SK-N-SH (cell line): ENCODE measurements at regions not wholly inside any gene's neighbourhood (a gene's known extent, or its start where the extent isn't known, plus 50 kb on each side); places are given as distances from the start of the nearest gene placed in this dataset.

Source experiments
- CTCF ChIA-PET: fragments of 300-600, 350-600 bp; formaldehyde crosslinking; extraction: SDS; loops from one replicate; lab custom pipeline; 2021; lab: Yijun Ruan, JAX
- POLR2A ChIA-PET: fragments of 350-600 bp; sonication (Branson Sonifier 250); formaldehyde crosslinking; extraction: SDS; loops from one replicate; lab custom pipeline; 2020; ENCODE audit warnings: antibody characterized with exemption, inconsistent platforms; lab: Yijun Ruan, JAX
- DNase-seq: peaks from one replicate; pipeline ENCODE4 v3.0.0; 2012
- H2AFZ ChIP-seq: fragments of 200-600 bp; sonication (generic); 2 replicates; pipeline ENCODE4 v1.8.1; 2016; ENCODE audit warnings: antibody characterized with exemption, mild to moderate bottlenecking, low read depth
- H3F3A ChIP-seq: fragments of 200-600 bp; sonication (generic); replicated peaks from 2 replicates; pipeline ENCODE3; 2016; ENCODE audit warnings: antibody characterized with exemption, mild to moderate bottlenecking; ENCODE audit not compliant: insufficient read depth
- H3K27ac ChIP-seq, 2 experiments: fragments of 200-500 bp in 1 of 2; fragments of 200-600 bp in 1 of 2; sonication (Bioruptor generic) in 1 of 2; sonication (generic), shearing (Covaris generic) in 1 of 2; 2 replicates each; pipeline versions ENCODE4 v1.5.1 to v1.6.1; 2014 to 2016; ENCODE audit warnings: low read depth in 2 of 2, inconsistent platforms in 1 of 2, low read length in 1 of 2, mild to moderate bottlenecking in 1 of 2, mixed read lengths in 1 of 2
- H3K27me3 ChIP-seq: fragments of 200-600 bp; sonication (generic), shearing (Covaris generic); 2 replicates; pipeline ENCODE4 v1.6.1; 2016; ENCODE audit warnings: mixed run types; ENCODE audit not compliant: insufficient read depth
- H3K36me3 ChIP-seq, 2 experiments: fragments of 200-500 bp in 1 of 2; fragments of 200-600 bp in 1 of 2; sonication (Bioruptor generic) in 1 of 2; sonication (generic) in 1 of 2; replicated peaks in 1 of 2; 2 replicates each; pipeline versions ENCODE3 to v1.5.1; 2014 to 2016; ENCODE audit warnings: low read length in 1 of 2, mild to moderate bottlenecking in 1 of 2; ENCODE audit not compliant: insufficient read depth in 2 of 2, control insufficient read depth in 1 of 2
- H3K4me1 ChIP-seq, 2 experiments: fragments of 200-500 bp in 1 of 2; fragments of 200-600 bp in 1 of 2; sonication (Bioruptor generic) in 1 of 2; sonication (generic), shearing (Covaris generic) in 1 of 2; 2 replicates each; pipeline versions ENCODE4 v1.5.1 to v1.6.1; 2014 to 2016; ENCODE audit warnings: low read depth in 1 of 2, low read length in 1 of 2, mixed run types in 1 of 2; ENCODE audit not compliant: insufficient read depth in 2 of 2, control insufficient read depth in 1 of 2
- H3K4me2 ChIP-seq: fragments of 200-600 bp; sonication (generic), shearing (Covaris generic); 2 replicates; pipeline ENCODE4 v1.6.1; 2017; ENCODE audit warnings: mixed run types
- H3K4me3 ChIP-seq, 2 experiments: fragments of 200-500 bp in 1 of 2; fragments of 200-600 bp in 1 of 2; sonication (Bioruptor generic) in 1 of 2; sonication (generic), shearing (Covaris generic) in 1 of 2; 2 replicates each; pipeline versions ENCODE4 v1.5.1 to v1.8.1; 2014 to 2016; ENCODE audit warnings: low read depth in 2 of 2, inconsistent platforms in 1 of 2, low read length in 1 of 2, mild to moderate bottlenecking in 1 of 2, mixed read lengths in 1 of 2, moderate library complexity in 1 of 2
- H3K79me2 ChIP-seq: fragments of 200-600 bp; sonication (generic); 2 replicates; pipeline ENCODE4 v1.8.1; 2017; ENCODE audit warnings: mild to moderate bottlenecking; ENCODE audit not compliant: insufficient read depth
- H3K9ac ChIP-seq: fragments of 200-600 bp; sonication (generic); 2 replicates; pipeline ENCODE4 v1.6.1; 2017; ENCODE audit warnings: mixed run types
- H3K9me2 ChIP-seq: fragments of 200-600 bp; sonication (generic); 2 replicates; pipeline ENCODE4 v1.6.1; 2017; ENCODE audit warnings: mixed run types
- H3K9me3 ChIP-seq: fragments of 200-600 bp; sonication (generic); 2 replicates; pipeline ENCODE4 v1.6.1; 2017; ENCODE audit warnings: mixed run types, mild to moderate bottlenecking, moderate library complexity
- H4K20me1 ChIP-seq: fragments of 200-600 bp; sonication (generic); 2 replicates; pipeline ENCODE4 v1.6.1; 2017; ENCODE audit warnings: mild to moderate bottlenecking, mixed run types; ENCODE audit not compliant: insufficient read depth
- EZH2phosphoT487 ChIP-seq: fragments of 200-600 bp; sonication (generic); IDR thresholded peaks from 2 replicates; pipeline ENCODE4 v1.6.1; 2017; ENCODE audit warnings: low read depth, mixed run types, mild to moderate bottlenecking, antibody characterized with exemption, moderate library complexity, borderline replicate concordance
- FOSL2 ChIP-seq: IDR thresholded peaks from 2 replicates; pipeline ENCODE4 v1.4.0; 2012; ENCODE audit warnings: low read depth, mild to moderate bottlenecking, moderate library complexity, borderline replicate concordance
- FOXJ3 ChIP-seq: sonication (generic); formaldehyde crosslinking; IDR thresholded peaks from 2 replicates; pipeline ENCODE4 v1.5.1; 2020; ENCODE audit warnings: mild to moderate bottlenecking, missing genetic modification reagents
- GATA2 ChIP-seq: sonication (generic); formaldehyde crosslinking; IDR thresholded peaks from 2 replicates; pipeline ENCODE4 v1.5.0; 2020; ENCODE audit warnings: mild to moderate bottlenecking, missing genetic modification reagents
- JUND ChIP-seq: IDR thresholded peaks from 2 replicates; pipeline ENCODE4 v1.4.0; 2012
- MEF2A ChIP-seq: IDR thresholded peaks from 2 replicates; pipeline ENCODE4 v1.4.0; 2012; ENCODE audit warnings: low read depth, borderline replicate concordance
- MXI1 ChIP-seq: IDR thresholded peaks from 2 replicates; pipeline ENCODE4 v1.6.1; 2012; ENCODE audit warnings: mild to moderate bottlenecking, low read depth, low read length, improper control_type of control experiment
- NRF1 ChIP-seq: IDR thresholded peaks from 2 replicates; pipeline ENCODE4 v1.6.1; 2012; ENCODE audit warnings: low read depth, mild to moderate bottlenecking, low read length
- POLR2AphosphoS5 ChIP-seq: IDR thresholded peaks from 2 replicates; pipeline ENCODE4 v1.6.1; 2012; ENCODE audit warnings: low read depth, low read length
- RCOR1 ChIP-seq: fragments of 150-350 bp; IDR thresholded peaks from 2 replicates; pipeline ENCODE4 v1.6.1; 2017; ENCODE audit warnings: antibody characterized with exemption, low read length
- RFX5 ChIP-seq: IDR thresholded peaks from 2 replicates; pipeline ENCODE4 v1.6.1; 2012; ENCODE audit warnings: mild to moderate bottlenecking, improper control_type of control experiment, low read length
- SIN3A ChIP-seq: IDR thresholded peaks from 2 replicates; pipeline ENCODE4 v1.6.1; 2012; ENCODE audit warnings: low read depth, mild to moderate bottlenecking, low read length, moderate library complexity, borderline replicate concordance
- SMC3 ChIP-seq: IDR thresholded peaks from 2 replicates; pipeline ENCODE4 v1.6.1; 2012; ENCODE audit warnings: low read depth, low read length, improper control_type of control experiment
- WGBS: methylation state at CpG from one replicate; pipeline ENCODE4 v1.1.6; 2017; ENCODE audit warnings: low lambda C conversion rate; 5-methylcytosine and 5-hydroxymethylcytosine counted together

GRCh38 chr14:94857950-94858349 is 88.0 kb upstream of the GSC start:
- no peaks in the 10 kb centered on the region for H3K9me3 ChIP-seq
- no peak for TF ChIP-seq NRF1
- no peak for TF ChIP-seq SMC3
- no peak for TF ChIP-seq FOSL2
- TF ChIP-seq RCOR1 = no peak
- no peak for TF ChIP-seq RFX5
- TF ChIP-seq MXI1 = no peak
- TF ChIP-seq MEF2A = no peak
- no peak for TF ChIP-seq FOXJ3 (CRISPR knock-in tag)
- TF ChIP-seq JUND = no peak
- TF ChIP-seq EZH2phosphoT487 = no peak
- TF ChIP-seq, all 33 proteins: peak for 0
- Histone ChIP-seq H3K9me2 (no peaks in the 10 kb centered on the region), H3K27ac (no peak overlapping the region), H4K20me1 (no peaks in the 10 kb centered on the region), H3K4me3 (no peak overlapping the region), H3K79me2 (no peaks in the 10 kb centered on the region), H3K27me3 (no peaks in the 10 kb centered on the region; the same call in 1 of the 2 replicates), H3K4me1 (no peaks in the 10 kb centered on the region), H3K9ac (no peak overlapping the region), H2AFZ (no peak overlapping the region), H3F3A (no peaks in the 10 kb centered on the region), H3K4me2 (no peak overlapping the region), H3K36me3 (no peaks in the 10 kb centered on the region)
- 50% methylated on average over 4 of the region's 5 CpGs for WGBS
- CTCF ChIA-PET = no interaction called here
- POLR2A ChIA-PET = no interaction called here
- no peak for DNase-seq

DNA sequence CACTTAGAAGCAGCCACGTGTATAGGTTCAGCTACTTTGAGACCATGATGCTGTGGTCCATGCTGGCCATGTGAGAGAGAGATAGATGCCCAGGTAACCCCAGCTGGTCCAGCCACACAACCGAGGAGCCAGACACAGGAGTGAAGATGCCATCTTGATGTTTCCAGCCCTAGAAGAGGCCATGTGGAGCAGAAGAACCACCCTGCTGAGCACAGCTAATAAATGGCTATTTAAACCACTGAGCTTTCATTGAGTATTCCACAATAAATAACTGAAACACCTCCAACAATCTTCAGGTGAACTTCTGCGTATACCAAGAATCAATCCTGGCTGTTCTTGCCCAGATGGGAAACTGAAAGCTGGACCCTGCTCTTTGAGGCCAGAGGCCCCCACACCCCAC is 84.0 kb upstream of the GSC start:
- CTCF ChIA-PET = no interaction called here
- 10% methylated on average over 3 of the region's 3 CpGs for WGBS
- Histone ChIP-seq H2AFZ (no peak overlapping the region), H3K4me3 (no peak overlapping the region), H3K9me2 (no peaks in the 10 kb centered on the region), H3K79me2 (no peaks in the 10 kb centered on the region), H3K27ac (no peak overlapping the region), H3K27me3 (no peaks in the 10 kb centered on the region; the same call in 1 of the 2 replicates), H3K9me3 (no peaks in the 10 kb centered on the region), H3K9ac (no peak overlapping the region), H3F3A (no peaks in the 10 kb centered on the region), H4K20me1 (no peaks in the 10 kb centered on the region), H3K36me3 (no peaks in the 10 kb centered on the region), H3K4me1 (peaks cover 0 to 3% of the 10 kb centered on the region in 2 experiments; a peak in 1 of 4 replicates), H3K4me2 (no peak overlapping the region)
- no peak for DNase-seq
- POLR2A ChIA-PET = no interaction called here
- no peak for TF ChIP-seq GATA2 (CRISPR knock-in tag)
- TF ChIP-seq JUND = no peak

DNA sequence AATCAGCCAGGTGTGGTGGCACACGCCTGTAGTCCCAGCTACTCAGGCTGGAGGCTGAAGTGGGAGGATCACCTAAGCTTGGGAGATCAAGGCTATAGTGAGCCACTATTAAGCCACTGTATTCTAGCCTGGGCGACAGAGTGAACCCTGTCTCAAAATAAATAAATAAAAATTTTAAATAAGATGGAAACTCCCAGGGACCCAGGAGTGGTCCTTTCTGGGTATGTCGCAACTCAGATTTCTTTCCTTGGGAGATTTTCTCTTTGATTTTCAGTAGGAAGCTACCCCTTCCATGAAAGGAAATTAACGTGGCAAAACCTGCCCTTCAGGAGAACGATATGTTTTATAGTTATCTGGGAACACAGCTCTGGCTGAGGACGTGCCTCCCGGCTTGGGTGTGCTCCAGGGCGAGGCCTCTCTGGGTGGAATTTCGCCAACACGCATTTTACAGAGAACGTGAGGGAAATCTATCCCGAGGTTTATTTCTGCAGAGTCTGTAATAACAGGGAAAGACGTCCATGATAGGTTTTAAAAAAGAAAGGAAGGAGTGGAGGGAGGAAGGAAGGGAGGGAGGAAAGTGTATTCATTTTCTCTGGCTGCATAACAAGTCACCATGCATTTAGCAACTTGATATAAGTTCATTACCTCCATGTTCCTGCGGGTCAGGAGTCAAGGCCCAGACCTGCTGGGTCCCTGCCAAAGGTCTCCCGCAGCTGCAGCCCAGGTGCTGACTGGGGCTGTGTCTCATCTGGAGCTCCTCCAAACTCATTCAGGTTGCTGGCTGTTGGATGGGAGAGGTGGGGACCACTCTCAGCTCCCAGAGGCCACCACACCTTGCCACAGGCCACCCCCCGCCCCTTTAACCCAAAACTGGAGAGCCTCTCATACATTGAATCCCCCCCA is 80.6 kb upstream of the GSC start:
- Histone ChIP-seq H3F3A (no peaks in the 10 kb centered on the region), H3K27me3 (no peaks in the 10 kb centered on the region), H3K27ac (no peak overlapping the region), H3K79me2 (no peaks in the 10 kb centered on the region), H4K20me1 (no peaks in the 10 kb centered on the region), H3K9ac (no peak overlapping the region), H3K9me2 (no peaks in the 10 kb centered on the region), H3K9me3 (no peaks in the 10 kb centered on the region), H3K36me3 (no peaks in the 10 kb centered on the region), H2AFZ (no peak overlapping the region), H3K4me1 (peaks cover 0 to 3% of the 10 kb centered on the region in 2 experiments; a peak in 1 of 4 replicates), H3K4me2 (no peak overlapping the region), H3K4me3 (no peak overlapping the region)
- ChIA-PET POLR2A (no interaction called here), CTCF (interaction anchor here (2.3 kb wide), 1 partner anchor 13 kb away, joined by 11 read pairs; no protein-coding TSS in a partner anchor)
- no peak for DNase-seq
- WGBS = 67% methylated on average over 15 of the region's 16 CpGs
- TF ChIP-seq POLR2AphosphoS5 (no peak), SIN3A (no peak)
